ENCODE measurements at regions not wholly inside any gene's neighbourhood (a gene's known extent, or its start where the extent isn't known, plus 50 kb on each side); places are given as distances from the start of the nearest gene placed in this dataset.

- no peak for TF ChIP-seq MAX (IDR thresholded peaks at IDR 0.05)
Measured at GRCh38 chr19:30930941-30931706, 418.1 kb downstream of the TSHZ3 start (continued).
